COLO829 (cell line): ENCODE measurements at regions not wholly inside any gene's neighbourhood (a gene's known extent, or its start where the extent isn't known, plus 50 kb on each side); places are given as distances from the start of the nearest gene placed in this dataset.

Source experiments
- DNase-seq: peaks from one replicate; pipeline ENCODE4 v3.0.0; 2012; ENCODE audit warnings: low spot score

DNA sequence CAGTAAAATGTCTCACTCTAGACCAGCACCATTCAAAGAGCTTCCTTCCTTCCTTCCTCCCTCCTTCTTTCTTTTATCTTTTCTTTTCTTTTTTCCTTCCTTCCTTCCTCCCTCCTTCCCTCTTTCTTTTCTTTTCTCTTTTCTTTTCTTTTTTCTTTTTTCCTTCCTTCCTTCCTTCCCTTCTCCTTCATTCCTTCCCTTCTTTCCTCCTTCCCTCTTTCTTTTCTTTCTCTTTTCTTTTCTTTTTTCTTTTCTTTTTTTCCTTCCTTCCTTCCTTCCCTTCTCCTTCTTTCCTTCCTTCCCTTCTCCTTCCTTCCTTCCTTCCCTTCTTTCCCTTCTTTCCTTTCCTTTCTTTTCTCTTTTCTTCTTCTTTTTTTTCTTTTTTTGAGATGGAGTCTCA is 985.1 kb downstream of the DSC3 start:
- DNase-seq = no peak

DNA sequence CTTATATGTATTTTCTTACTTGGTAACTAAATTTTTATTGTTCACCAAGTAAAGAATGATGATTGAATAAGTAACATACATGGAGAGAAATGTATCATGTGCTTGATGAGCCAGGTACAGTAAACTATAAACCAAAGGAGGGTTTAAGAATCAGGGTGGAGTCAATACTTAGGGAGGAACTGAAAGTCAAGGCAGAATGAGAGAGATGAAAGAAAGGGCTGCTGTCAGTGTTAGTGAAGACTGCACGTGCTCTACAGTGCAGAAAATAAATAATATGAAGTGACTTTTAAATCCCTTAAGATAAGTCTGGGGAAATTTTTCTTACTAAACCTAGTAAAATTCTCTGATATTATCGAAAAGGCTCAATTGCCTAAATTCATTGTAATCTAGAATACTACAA is 986.0 kb downstream of the DSC3 start:
- no peak for DNase-seq

DNA sequence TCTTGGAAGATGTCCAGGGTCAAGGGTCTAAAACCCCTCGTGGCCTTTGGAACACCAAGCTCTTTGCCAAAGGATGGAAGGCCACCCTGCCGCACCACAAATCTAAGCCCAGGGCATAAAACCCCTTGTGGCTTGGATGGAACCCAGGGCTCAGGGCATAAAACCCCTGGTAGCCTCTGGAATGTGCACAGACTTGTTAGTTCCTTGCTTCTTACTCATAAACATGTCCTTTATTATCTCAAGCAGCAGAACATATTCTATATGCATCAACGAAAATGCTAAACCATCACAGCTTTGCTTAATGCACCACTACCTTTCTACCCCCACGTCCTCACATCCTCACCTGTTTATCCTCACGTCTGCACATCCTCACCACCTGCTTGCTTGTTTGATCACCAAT is 998.0 kb downstream of the DSC3 start:
- DNase-seq = no peak

DNA sequence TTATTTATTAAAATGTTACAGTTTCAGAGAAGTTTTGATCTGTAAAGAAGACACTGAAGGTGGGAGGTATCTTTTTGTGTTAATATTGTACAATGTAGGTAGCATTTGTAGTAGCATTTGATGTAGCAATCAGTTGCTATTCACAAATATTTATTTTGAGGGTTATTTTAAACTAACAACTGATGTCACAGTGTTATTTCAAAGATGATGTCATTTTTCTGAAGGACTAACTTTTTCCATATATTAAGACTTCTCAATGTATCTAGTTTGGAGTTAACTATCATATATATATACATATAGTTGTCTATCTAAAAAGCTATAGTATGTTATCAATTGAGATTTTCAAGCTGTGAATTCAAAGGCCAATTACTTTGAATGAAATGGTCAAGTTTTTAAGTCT is 1003.3 kb downstream of the DSC3 start:
- no peak for DNase-seq

DNA sequence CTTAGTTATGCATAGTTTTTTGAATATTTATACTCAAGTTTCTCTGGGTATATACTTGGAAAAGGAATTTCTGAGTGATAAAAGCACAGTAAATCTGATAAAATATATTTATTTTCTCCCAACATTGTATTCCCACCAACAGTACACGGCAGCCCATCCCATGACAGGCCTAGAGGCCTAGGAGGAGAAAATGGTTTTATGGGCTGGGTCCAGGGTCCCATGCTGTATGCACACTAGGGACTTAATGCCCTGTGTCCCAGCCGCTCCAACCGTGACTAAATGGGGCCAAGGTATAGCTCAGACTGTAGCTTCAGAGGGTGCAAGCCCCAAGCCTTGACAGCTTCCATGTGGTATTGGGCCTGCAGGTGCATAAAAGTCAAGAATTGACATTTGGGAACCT is 1007.7 kb downstream of the DSC3 start:
- DNase-seq = no peak

DNA sequence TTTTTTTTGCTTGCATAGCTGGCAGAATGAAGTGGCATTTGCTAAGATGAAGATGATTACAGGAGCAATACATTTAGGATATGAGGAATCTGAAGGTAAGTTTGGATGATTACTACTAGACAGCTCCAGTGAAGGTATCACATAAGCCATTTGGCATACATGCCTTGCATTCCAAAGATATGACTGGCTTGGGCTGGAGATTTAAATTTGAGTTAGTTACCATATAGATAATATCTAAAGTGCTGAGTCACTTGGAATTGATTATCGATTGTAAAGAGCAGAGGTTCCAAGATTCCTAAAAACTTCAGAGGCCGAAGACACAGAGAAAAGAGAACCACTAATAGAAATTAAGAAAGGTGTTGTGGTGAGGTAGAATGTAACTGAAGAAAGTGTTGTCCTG is 1026.4 kb downstream of the DSC3 start:
- no peak for DNase-seq

DNA sequence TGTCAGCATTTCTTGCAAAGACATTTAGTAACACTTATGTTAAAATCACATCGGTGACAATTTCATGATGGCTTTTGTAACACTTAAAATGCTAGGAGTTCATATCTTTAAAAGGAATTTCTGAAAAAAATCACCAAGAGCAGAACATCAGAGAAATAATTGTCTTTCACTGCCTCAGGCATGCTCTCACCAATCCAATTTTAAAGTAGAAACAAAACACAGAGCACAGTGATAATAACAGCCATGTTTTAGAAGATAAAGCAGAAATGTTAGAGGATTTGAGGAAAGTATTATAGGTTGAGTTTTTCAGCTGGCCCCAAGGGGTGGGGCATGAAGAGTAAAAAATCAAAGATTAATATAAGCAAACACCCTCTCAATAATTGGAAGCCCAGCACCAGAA is 1037.6 kb downstream of the DSC3 start:
- no peak for DNase-seq

DNA sequence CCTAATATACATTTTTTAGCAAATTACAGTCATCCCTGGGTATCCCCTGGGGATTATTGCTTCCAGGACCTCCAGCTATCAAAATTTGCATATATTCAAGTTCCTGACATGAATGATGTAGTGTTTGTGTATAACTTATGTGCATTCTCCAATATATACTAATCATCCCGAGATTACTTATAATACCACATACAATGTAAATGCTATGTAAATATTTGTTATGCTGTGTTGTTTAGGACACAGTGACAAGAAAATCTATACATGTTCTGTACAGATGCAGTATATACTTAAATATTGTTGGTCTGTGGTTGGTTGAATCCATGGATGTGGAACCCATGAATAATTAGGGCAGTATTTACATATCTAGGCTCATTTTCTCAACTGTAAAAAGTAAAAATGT is 1060.3 kb downstream of the DSC3 start:
- DNase-seq = no peak

DNA sequence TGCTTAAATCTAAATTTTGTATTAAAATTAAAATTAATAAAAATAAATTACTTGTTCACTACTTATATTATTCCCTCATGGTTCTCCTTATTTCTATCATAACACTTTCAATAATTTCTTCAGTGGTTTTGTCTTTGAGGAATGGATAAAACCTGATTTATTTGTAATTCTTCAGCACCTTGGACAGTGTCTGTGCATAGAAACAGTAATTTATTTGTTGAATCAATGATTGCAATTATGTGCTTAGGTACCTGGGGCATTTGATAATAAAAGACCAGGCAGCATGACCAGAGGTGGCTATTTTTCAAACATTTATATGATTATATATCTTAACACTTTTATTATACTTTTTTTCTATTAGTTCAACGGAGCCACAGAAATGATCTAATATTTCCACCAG is 1062.7 kb downstream of the DSC3 start:
- no peak for DNase-seq

DNA sequence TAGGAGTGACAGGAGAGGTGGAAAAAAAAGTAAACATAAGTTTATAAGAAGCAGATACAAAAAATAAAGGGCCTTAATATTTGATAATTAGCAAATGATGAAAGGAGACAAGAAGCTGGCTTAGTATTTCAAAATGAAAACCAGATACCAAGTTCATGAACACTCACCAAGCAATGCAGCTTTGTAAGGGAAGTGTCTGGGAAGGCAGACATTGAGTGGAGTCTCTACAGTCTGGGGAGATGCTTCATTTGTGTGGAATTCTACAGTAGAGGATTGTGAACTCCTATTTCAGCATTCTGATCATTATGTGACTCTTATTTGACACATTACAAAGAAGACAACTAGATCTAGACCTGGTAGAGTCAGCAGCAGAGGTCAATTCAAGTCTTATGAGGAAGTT is 1072.7 kb downstream of the DSC3 start:
- no peak for DNase-seq

DNA sequence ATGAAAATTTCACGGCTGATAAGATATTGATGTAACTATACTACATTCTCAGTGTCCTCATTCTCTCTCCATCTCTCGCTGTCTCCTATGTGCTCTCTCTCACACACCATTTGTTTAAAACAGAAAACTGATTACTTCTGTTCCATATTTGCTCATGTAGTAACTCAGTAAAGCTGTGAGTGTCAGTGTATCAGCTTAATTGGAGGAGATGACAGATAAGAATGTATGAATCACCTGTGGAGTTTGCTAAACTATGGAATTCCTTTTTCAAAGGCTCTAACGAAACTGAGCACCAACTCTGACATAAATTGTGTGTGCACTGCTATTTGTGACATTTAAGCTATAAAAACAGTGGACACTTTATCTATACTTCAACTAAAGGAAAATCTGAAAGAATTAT is 1080.0 kb downstream of the DSC3 start:
- DNase-seq = no peak

DNA sequence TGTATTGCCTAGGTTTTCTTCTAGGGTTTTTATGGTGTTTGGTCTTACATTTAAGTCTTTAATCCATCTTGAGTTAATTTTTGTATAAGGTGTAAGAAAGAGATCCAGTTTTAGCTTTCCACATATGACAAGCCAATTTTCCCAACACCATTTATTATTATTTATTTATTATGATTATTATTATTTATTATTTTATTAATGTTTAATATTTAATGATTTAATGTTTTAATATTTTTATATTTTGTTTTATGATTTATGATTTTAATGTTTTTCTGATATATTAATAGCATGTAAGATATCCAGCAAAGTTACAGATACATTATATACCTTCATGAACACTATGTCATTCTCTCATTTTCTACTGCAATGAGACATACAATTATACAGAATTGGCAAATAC is 1082.0 kb downstream of the DSC3 start:
- no peak for DNase-seq

DNA sequence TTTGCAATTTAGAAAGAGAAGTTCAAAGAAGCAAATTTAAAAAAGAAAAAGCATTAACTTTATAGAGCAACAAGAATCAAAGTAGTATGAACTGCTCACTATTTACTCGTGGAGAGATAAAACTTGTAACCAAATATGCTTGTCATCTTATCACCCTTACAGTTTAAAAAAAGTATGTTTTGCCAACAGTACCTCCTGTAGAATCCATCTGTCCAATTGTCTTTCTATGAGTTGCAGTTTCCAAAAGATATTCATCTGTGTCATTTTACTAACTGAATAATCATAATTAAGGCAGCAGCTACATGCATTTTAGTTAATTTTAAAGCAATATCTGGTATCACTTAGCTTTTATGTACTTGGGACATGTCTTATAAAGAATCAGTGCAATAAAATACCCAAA is 1112.3 kb downstream of the DSC3 start:
- DNase-seq = no peak

DNA sequence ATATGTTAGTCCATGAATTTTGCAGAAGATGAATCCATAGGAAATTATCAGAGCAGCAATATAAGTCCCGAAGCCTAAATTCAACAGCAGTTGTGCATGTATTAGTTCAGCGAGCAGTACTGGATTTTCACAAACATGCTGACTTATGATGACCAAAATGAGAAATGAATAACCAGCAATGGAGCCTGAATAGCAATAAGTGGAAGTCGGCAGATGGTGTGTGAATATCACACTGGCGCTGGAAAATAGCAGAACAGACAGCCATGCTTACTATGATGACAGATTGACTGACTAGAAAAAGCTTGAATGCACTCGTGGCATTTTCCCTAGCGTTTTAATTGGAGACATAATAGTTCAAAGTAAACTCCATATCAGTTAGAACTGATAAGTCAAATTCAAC is 1114.5 kb downstream of the DSC3 start:
- no peak for DNase-seq

DNA sequence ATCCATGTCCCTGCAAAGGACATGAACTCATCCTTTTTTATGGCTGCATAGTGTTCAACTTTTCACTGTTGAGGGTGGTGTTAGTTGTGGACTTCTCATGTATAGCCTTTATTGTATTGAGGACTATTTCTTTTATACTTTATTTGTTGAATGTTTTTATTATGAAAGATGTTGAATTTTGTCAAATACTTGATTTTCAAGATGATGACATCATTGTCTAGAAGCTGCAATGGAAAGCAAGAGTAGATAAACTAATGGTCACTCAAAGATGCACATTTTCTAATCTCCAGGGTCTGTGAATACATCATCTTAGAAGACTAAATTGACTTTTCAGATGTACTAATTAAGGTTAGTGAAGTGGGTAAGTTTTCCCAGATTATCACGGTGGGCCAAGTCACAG is 1117.0 kb downstream of the DSC3 start:
- no peak for DNase-seq

DNA sequence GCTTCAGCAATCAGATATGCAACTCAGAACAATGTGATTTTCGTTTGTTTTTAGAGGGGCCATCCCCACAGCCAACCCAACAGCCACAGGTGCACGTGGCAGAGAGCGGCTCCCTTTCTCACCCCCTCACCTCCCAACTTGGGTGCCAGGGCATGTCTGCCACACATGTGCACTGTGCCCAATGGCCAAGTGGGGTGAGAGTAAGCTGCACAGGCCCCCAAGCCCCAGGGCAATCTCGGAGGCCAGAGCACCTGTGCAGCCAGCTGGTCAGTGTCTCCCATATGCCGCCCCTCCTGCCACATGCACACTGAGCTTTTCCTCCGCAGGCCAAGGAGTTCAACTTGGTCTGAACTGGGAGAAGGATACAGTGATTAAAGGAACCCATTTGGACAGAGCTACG is 1130.2 kb downstream of the DSC3 start:
- DNase-seq = no peak

DNA sequence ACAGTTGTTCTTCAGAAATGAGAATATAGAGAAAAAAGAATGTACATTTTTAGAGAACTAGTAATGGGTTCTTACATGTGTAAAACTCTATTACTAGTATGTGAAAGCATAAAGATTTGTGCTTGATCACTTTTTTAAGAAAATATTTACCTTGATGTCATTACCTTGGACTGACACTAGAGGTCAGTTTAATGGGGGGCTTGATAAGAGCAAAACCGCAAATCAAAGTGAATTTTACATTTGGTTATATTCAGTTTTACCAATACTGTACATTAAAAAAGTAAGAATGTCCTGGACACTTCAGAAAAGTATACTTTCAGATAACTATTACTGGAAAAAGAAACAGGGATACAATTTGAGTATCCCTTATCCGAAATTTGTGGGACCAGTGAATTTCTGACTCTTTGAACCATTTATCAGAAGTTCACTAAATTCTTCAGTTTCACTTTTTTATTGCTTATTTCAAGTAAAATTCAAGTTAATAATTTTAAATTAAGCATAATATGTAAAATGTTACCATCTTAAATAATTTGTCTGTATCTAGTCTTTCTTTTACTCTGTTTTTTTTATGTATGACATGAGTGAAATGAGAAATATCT is 1149.5 kb downstream of the DSC3 start:
- no peak for DNase-seq

DNA sequence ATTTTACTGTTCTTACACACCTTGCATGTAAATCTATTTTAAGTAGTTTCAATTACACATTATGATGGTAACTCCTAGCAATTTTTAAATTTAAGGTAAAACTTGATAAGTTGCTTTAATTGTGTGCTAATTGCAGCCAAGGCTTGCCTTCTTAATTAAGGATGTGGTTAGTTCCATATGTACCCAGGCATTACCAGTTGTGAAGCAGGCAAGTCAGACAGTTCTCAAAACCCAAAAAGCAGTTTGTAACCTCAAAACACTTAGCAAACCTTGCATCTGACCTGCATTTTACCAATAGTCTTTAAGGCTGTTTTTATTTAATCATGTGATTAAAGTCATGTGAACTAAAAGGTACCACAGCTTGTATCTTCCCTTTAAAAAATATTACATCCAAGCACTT is 1159.4 kb downstream of the DSC3 start:
- DNase-seq = no peak

DNA sequence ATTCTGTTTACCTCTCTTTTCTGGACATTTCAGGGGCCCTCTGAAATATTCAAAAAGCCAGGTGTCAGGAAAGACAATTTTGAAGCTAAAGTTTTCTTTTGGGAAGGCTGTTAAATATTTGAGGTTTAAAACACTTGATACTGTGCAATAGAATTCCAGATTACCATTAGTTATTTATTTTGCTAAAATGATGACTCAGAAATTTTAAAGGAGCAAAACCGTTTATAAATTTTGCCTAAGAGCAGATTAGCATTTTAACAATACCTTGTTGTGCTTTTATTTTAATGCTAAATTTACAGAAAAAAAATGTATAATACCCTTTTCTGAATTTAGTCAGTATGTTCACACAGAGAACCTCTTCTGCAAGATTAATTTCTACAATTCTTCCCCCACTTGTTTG is 1159.9 kb downstream of the DSC3 start:
- DNase-seq = no peak

DNA sequence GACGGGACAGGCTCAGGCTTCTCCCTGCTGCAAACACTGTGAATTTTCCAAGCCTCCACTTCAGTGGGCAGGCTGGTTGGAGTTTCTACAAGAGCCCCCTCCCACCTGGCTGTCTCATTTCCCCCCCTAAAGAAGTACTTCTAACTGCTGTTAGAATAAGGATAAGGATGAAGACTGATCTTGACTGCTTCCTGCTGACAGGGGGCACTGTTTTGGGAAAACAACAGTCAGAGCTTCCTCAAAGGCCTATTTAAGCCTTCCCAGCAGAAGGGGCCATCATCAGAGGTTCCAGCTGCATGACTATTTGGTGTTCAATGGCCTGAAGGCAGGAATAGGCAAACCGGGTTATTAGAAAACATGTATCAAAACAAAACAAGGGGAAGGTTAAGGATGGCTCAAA is 1162.8 kb downstream of the DSC3 start:
- DNase-seq = no peak

DNA sequence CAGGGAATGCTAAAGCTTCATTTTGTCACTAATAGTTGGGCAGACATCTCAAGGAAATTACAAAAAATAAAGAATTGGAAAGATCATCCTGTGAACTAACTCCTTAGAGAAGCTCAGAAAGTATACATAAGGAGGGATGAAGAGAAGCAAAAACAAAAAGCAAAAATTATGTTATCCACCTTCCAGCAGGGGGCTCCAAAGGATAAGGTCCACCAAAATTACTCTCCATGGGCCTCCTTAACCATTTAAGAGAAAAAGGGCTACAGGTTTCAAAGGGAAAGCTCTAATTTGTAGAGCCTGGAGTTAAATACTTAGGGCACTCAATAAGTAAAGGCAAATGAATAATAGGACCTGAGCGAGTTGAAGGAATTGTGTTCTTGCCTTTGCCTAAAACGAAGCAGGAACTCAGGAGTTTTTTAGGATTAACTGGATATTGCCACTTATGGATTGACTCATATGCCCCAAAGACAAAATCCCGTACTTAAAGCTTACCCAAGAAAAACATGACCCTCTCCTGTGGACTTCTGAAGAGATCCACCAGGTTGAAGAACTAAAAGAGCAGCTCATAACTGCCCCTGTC is 1167.9 kb downstream of the DSC3 start:
- DNase-seq = peak; percentile 12

DNA sequence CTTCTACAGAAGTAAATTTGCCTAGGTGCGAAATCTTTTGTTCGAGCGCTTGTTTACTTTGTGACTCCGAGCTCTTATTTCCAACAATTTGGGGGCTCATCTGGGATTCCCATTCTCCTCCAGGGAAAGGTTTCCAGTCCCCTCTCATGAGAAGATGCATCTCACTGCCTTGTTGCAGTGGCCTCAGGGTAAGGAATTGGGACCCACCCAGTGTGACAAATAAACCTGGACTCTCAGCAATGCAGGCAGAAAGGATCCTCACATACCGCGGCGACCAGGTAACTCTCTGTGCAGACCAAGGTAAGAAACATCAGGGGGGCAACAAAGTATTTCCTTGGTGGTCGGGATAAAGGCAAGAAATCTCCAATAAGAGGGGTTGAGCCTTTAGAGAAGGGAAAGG is 1169.3 kb downstream of the DSC3 start:
- DNase-seq = no peak

DNA sequence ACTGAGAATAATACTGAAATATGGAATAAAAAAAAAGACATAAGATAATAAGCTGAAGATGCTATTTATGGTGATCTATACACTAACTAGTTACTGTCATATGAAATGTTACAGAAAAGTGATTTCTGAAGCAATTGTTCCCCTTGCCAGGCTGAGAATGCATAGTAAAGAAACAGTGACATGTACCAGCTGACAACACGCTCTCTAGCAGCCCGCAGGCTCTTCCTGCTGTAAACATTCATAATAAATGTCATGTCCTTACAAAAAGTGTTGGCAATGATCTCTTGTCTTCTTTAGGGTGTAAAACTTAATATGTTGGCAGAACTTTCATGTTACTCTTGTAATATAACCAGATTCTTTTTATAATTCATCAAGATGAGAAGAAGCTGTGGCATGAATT is 1171.3 kb downstream of the DSC3 start:
- no peak for DNase-seq

DNA sequence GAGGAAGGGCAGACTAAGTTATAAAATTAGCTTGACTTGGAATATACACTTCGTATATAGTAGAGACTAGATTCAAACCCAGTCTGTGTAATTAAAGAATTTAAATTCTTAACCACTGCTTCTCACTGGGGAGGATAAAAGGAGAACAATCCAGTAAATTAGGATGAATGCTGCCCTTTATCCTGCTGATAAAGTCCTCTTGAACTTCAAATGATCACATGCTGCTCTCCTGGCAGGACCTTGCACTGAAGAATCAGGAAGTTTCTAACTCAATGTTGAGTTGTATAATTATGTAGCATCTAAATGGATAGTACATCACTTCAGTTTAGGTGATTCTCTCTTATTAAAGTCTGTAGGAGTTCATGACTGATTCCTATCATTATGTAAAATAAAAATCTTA is 1179.7 kb downstream of the DSC3 start:
- DNase-seq = peak; percentile 18

DNA sequence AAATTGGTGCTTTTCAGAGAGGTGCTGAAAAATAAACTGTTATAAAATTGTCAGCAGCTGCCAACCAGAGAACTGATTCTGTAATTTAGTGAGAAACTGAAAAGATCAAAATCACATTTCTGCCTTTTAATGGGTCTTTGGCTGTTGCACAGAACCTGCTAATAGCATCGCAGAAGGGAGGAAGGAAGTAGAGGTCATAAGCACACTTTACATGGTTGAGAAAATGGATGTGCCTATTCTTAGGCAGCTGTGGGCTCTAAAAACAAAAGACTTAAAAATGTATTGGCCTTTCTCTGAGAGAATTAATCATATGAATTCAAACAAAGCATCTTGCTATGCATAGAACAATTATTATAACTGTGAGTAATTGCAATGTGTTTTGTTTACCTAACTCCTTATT is 1186.9 kb downstream of the DSC3 start:
- DNase-seq = no peak
